ENCODE measurements at regions not wholly inside any gene's neighbourhood (a gene's known extent, or its start where the extent isn't known, plus 50 kb on each side); places are given as distances from the start of the nearest gene placed in this dataset.

GRCh38 chr5:67331296-67331925 is 134.8 kb upstream of the CD180 start:
- Mint-ChIP-seq H3K36me3 (ENCODE audit: low read depth) (no peaks in the 10 kb centered on the region), H3K27me3 (no peaks in the 10 kb centered on the region), H3K4me3 (no peak overlapping the region), H3K4me1 (ENCODE audit: low read depth) (no peaks in the 10 kb centered on the region), H3K27ac (no peak overlapping the region), H3K9me3 (peaks cover 2% of the 10 kb centered on the region)
- TF ChIP-seq CTCF (IDR thresholded peaks at IDR 0.05): no peak
- no peaks in the 10 kb centered on the region for H3K9me3 ChIP-seq (ENCODE audit: control insufficient read depth in 1 of 2, insufficient read depth in 1 of 2, low read length in 2 of 2)
- ATAC-seq (ENCODE audit: poor library complexity) (no peak), DNase-seq (no peak)
- intact Hi-C loops (cut with DNase I, micrococcal nuclease): no loop called here
- ChIA-PET POLR2A (no interaction called here), CTCF (no interaction called here)
- H3K36me3 ChIP-seq (ENCODE audit: insufficient read depth, low read length): no peaks in the 10 kb centered on the region
- H3K4me1 ChIP-seq (ENCODE audit: insufficient read depth, low read length): no peaks in the 10 kb centered on the region
- no peak overlapping the region for H3K4me3 ChIP-seq (ENCODE audit: low read length)
- no peaks in the 10 kb centered on the region for H3K27me3 ChIP-seq (ENCODE audit: control insufficient read depth in 1 of 2, insufficient read depth in 2 of 2, low read length in 2 of 2)
- no peak overlapping the region for H3K27ac ChIP-seq (ENCODE audit: low read depth in 1 of 2, low read length in 2 of 2)

- Histone ChIP-seq H3K4me1 (ENCODE audit: insufficient read depth, low read length) (no peaks in the 10 kb centered on the region), H3K27me3 (ENCODE audit: control insufficient read depth in 1 of 2, insufficient read depth in 2 of 2, low read length in 2 of 2) (no peaks in the 10 kb centered on the region), H3K27ac (ENCODE audit: low read depth in 1 of 2, low read length in 2 of 2) (no peak overlapping the region), H3K4me3 (ENCODE audit: low read length) (no peak overlapping the region), H3K9me3 (ENCODE audit: control insufficient read depth in 1 of 2, insufficient read depth in 1 of 2, low read length in 2 of 2) (peaks cover 0 to 10% of the 10 kb centered on the region in 2 experiments), H3K36me3 (ENCODE audit: insufficient read depth, low read length) (no peaks in the 10 kb centered on the region)
- CTCF ChIA-PET: no interaction called here
- no peak overlapping the region for H3K27ac Mint-ChIP-seq
- no peaks in the 10 kb centered on the region for H3K27me3 Mint-ChIP-seq
- DNase-seq (no peak), ATAC-seq (ENCODE audit: poor library complexity) (no peak)
- H3K4me1 Mint-ChIP-seq (ENCODE audit: low read depth): no peaks in the 10 kb centered on the region
- intact Hi-C loops (cut with DNase I, micrococcal nuclease): no loop called here
- H3K36me3 Mint-ChIP-seq (ENCODE audit: low read depth): no peaks in the 10 kb centered on the region
- no peaks in the 10 kb centered on the region for H3K9me3 Mint-ChIP-seq
- no peak for TF ChIP-seq CTCF (IDR thresholded peaks at IDR 0.05)
- POLR2A ChIA-PET: no interaction called here
- H3K4me3 Mint-ChIP-seq: no peak overlapping the region
Measured at GRCh38 chr5:67319935-67320725, 123.5 kb upstream of the CD180 start.

- no peaks in the 10 kb centered on the region for H3K4me1 ChIP-seq (ENCODE audit: insufficient read depth, low read length)
- TF ChIP-seq CTCF (IDR thresholded peaks at IDR 0.05): no peak
- H3K9me3 ChIP-seq (ENCODE audit: control insufficient read depth in 1 of 2, insufficient read depth in 1 of 2, low read length in 2 of 2): peaks cover 0 to 10% of the 10 kb centered on the region in 2 experiments
- H3K27me3 Mint-ChIP-seq: no peaks in the 10 kb centered on the region
- no peak overlapping the region for H3K4me3 ChIP-seq (ENCODE audit: low read length)
- no peaks in the 10 kb centered on the region for H3K36me3 ChIP-seq (ENCODE audit: insufficient read depth, low read length)
- no peaks in the 10 kb centered on the region for H3K27me3 ChIP-seq (ENCODE audit: control insufficient read depth in 1 of 2, insufficient read depth in 2 of 2, low read length in 2 of 2)
- no peak overlapping the region for H3K4me3 Mint-ChIP-seq
- no peaks in the 10 kb centered on the region for H3K9me3 Mint-ChIP-seq
- no peak for ATAC-seq (ENCODE audit: poor library complexity)
- ChIA-PET POLR2A (no interaction called here), CTCF (no interaction called here)
- intact Hi-C loops (cut with DNase I, micrococcal nuclease): no loop called here
- no peaks in the 10 kb centered on the region for H3K36me3 Mint-ChIP-seq (ENCODE audit: low read depth)
- H3K27ac ChIP-seq (ENCODE audit: low read depth in 1 of 2, low read length in 2 of 2): no peak overlapping the region
- no peak overlapping the region for H3K27ac Mint-ChIP-seq
- no peak for DNase-seq
- no peaks in the 10 kb centered on the region for H3K4me1 Mint-ChIP-seq (ENCODE audit: low read depth)
Measured at GRCh38 chr5:67318746-67319145, 122.1 kb upstream of the CD180 start.

Measured in CD4-positive, alpha-beta T cell (primary cell).